Panc1 (cell line): ENCODE measurements at regions not wholly inside any gene's neighbourhood (a gene's known extent, or its start where the extent isn't known, plus 50 kb on each side); places are given as distances from the start of the nearest gene placed in this dataset.

Experiments
- POLR2AphosphoS5 ChIP-seq: IDR thresholded peaks from 2 replicates; pipeline ENCODE4 v1.6.1; 2012; ENCODE audit warnings: mild to moderate bottlenecking, low read depth, low read length, moderate library complexity
- SIN3A ChIP-seq: IDR thresholded peaks from 2 replicates; pipeline ENCODE4 v1.6.1; 2012; ENCODE audit warnings: low read depth, mild to moderate bottlenecking, low read length, moderate library complexity, borderline replicate concordance; ENCODE audit not compliant: insufficient read depth
- TCF7L2 ChIP-seq: IDR thresholded peaks from 2 replicates; pipeline ENCODE4 v1.6.1; 2011; ENCODE audit warnings: mild to moderate bottlenecking, low read depth, low read length, inconsistent platforms
- TF ChIP-seq, protein P1 (sequence below): fragments of 450-650 bp; IDR thresholded peaks from 2 replicates; pipeline ENCODE4 v1.5.1; 2017; ENCODE audit warnings: mild to moderate bottlenecking
- TF ChIP-seq, protein P2 (sequence below), 2 experiments: IDR thresholded peaks; 2 replicates each; pipeline ENCODE4 v1.6.1; 2011 to 2012; ENCODE audit warnings: low read depth in 2 of 2, control low read depth in 1 of 2, low read length in 1 of 2, mild to moderate bottlenecking in 1 of 2, moderate library complexity in 1 of 2; ENCODE audit not compliant: insufficient read depth in 1 of 2

DNA sequence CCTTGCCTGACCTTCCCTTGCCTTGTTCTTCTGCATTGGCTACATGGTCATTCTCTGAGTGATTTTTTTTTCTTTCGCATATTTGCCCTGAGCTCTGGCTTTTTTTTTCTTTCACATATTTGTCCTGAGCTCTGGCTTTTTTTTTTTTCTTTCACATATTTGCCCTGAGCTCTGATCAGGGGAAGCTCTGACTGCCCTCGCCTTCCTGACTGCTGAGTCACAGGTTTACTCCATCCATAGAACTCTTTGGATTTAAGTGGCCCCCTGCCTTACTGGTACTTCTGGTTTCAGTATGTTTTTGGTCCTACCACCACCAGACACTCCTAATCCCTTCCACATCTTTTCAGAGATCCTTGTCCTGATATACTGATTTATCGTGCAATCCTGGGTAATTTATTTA, 201.1 kb downstream of the OGFRL1 start:
- TF ChIP-seq SIN3A (no peak), POLR2AphosphoS5 (no peak), TCF7L2 (no peak)
- TF ChIP-seq, protein P1, sequence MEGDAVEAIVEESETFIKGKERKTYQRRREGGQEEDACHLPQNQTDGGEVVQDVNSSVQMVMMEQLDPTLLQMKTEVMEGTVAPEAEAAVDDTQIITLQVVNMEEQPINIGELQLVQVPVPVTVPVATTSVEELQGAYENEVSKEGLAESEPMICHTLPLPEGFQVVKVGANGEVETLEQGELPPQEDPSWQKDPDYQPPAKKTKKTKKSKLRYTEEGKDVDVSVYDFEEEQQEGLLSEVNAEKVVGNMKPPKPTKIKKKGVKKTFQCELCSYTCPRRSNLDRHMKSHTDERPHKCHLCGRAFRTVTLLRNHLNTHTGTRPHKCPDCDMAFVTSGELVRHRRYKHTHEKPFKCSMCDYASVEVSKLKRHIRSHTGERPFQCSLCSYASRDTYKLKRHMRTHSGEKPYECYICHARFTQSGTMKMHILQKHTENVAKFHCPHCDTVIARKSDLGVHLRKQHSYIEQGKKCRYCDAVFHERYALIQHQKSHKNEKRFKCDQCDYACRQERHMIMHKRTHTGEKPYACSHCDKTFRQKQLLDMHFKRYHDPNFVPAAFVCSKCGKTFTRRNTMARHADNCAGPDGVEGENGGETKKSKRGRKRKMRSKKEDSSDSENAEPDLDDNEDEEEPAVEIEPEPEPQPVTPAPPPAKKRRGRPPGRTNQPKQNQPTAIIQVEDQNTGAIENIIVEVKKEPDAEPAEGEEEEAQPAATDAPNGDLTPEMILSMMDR, result no peak
- TF ChIP-seq, protein P2, sequence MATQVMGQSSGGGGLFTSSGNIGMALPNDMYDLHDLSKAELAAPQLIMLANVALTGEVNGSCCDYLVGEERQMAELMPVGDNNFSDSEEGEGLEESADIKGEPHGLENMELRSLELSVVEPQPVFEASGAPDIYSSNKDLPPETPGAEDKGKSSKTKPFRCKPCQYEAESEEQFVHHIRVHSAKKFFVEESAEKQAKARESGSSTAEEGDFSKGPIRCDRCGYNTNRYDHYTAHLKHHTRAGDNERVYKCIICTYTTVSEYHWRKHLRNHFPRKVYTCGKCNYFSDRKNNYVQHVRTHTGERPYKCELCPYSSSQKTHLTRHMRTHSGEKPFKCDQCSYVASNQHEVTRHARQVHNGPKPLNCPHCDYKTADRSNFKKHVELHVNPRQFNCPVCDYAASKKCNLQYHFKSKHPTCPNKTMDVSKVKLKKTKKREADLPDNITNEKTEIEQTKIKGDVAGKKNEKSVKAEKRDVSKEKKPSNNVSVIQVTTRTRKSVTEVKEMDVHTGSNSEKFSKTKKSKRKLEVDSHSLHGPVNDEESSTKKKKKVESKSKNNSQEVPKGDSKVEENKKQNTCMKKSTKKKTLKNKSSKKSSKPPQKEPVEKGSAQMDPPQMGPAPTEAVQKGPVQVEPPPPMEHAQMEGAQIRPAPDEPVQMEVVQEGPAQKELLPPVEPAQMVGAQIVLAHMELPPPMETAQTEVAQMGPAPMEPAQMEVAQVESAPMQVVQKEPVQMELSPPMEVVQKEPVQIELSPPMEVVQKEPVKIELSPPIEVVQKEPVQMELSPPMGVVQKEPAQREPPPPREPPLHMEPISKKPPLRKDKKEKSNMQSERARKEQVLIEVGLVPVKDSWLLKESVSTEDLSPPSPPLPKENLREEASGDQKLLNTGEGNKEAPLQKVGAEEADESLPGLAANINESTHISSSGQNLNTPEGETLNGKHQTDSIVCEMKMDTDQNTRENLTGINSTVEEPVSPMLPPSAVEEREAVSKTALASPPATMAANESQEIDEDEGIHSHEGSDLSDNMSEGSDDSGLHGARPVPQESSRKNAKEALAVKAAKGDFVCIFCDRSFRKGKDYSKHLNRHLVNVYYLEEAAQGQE (IDR thresholded peaks at IDR 0.05; ENCODE audit: insufficient read depth in 1 of 2, low read depth in 2 of 2, low read length in 1 of 2), result no peak
